ENCODE measurements at regions not wholly inside any gene's neighbourhood (a gene's known extent, or its start where the extent isn't known, plus 50 kb on each side); places are given as distances from the start of the nearest gene placed in this dataset.

GRCh38 chr14:98754343-98755020 is 517.5 kb downstream of the BCL11B start:
- no peak for DNase-seq

GRCh38 chr14:98756749-98757148 is 515.2 kb downstream of the BCL11B start:
- no peak for DNase-seq

- DNase-seq: no peak
These were observed 513.6 kb downstream of the BCL11B start for GRCh38 chr14:98758440-98758839.

GRCh38 chr14:98761993-98762392 is 510.0 kb downstream of the BCL11B start:
- DNase-seq: no peak

GRCh38 chr14:98766818-98767217 is 505.2 kb downstream of the BCL11B start:
- DNase-seq: no peak

GRCh38 chr14:98769326-98769725 is 502.7 kb downstream of the BCL11B start:
- no peak for DNase-seq

- DNase-seq: no peak
These were observed 501.8 kb downstream of the BCL11B start for GRCh38 chr14:98770151-98770550.

- DNase-seq: no peak
These were observed 498.2 kb downstream of the BCL11B start for GRCh38 chr14:98773814-98774213.

GRCh38 chr14:98775892-98776291 is 496.1 kb downstream of the BCL11B start:
- no peak for DNase-seq

- no peak for DNase-seq
These were observed 489.9 kb downstream of the BCL11B start for GRCh38 chr14:98782062-98782461.

- no peak for DNase-seq
These were observed 486.4 kb downstream of the BCL11B start for GRCh38 chr14:98785578-98785977.

GRCh38 chr14:98786456-98786855 is 485.5 kb downstream of the BCL11B start:
- DNase-seq: no peak

- DNase-seq: no peak
These were observed 480.3 kb downstream of the BCL11B start for GRCh38 chr14:98791661-98792060.

GRCh38 chr14:98792171-98792570 is 479.8 kb downstream of the BCL11B start:
- no peak for DNase-seq

GRCh38 chr14:98798099-98798498 is 473.9 kb downstream of the BCL11B start:
- DNase-seq: no peak

GRCh38 chr14:98799891-98800290 is 472.1 kb downstream of the BCL11B start:
- DNase-seq: no peak

- DNase-seq: no peak
These were observed 470.0 kb downstream of the BCL11B start for GRCh38 chr14:98802044-98802443.

- no peak for DNase-seq
These were observed 468.8 kb downstream of the BCL11B start for GRCh38 chr14:98803196-98803595.

- no peak for DNase-seq
These were observed 463.2 kb downstream of the BCL11B start for GRCh38 chr14:98808494-98809407.

- no peak for DNase-seq
These were observed 455.8 kb downstream of the BCL11B start for GRCh38 chr14:98816195-98816594.

- no peak for DNase-seq
These were observed 455.3 kb downstream of the BCL11B start for GRCh38 chr14:98816720-98817119.

GRCh38 chr14:98819132-98819866 is 452.7 kb downstream of the BCL11B start:
- no peak for DNase-seq

GRCh38 chr14:98819867-98820206 is 452.2 kb downstream of the BCL11B start:
- DNase-seq: no peak

GRCh38 chr14:98822917-98823316 is 449.1 kb downstream of the BCL11B start:
- DNase-seq: no peak
